A549 (cell line): ENCODE measurements at regions not wholly inside any gene's neighbourhood (a gene's known extent, or its start where the extent isn't known, plus 50 kb on each side); places are given as distances from the start of the nearest gene placed in this dataset.

Experiments used
- ATAC-seq, 2 experiments: fragments of 200-7000 bp in 1 of 2; fragments of >200 bp in 1 of 2; cut with Nextera tagmentation in 1 of 2; cut with Tn5 transposase in 1 of 2; 3 replicates each; pipeline versions ENCODE4 v1.8.0 to v1.9.1; 2018 to 2020; ENCODE audit warnings: mild to moderate bottlenecking in 1 of 2, moderate library complexity in 1 of 2
- CTCF ChIA-PET: fragments of 300-600 bp; sonication (Branson Sonifier 250); formaldehyde crosslinking; extraction: SDS; loops from one replicate; lab custom pipeline; 2021; ENCODE audit warnings: antibody characterized with exemption, inconsistent platforms; lab: Yijun Ruan, JAX
- POLR2A ChIA-PET: fragments of 350-600 bp; formaldehyde crosslinking; extraction: SDS; loops from one replicate; lab custom pipeline; 2021; ENCODE audit warnings: antibody characterized with exemption, inconsistent platforms; lab: Yijun Ruan, JAX
- DNase-seq, 2 experiments: peaks; one replicate each; pipeline versions ENCODE4 v3.0.0 to v3.0.0-alpha.2; 2011 to 2016; ENCODE audit warnings: low read depth in 1 of 2, low spot score in 1 of 2
- FAIRE-seq: peaks from 2 replicates; lab custom pipeline; 2011; peaks lifted over from hg19 to GRCh38; lab: Jason Lieb, UNC
- H3K27ac ChIP-seq, 2 experiments: fragments of >200 bp; sonication (Bioruptor Twin); formaldehyde crosslinking; 3 replicates each; pipeline ENCODE4 v1.5.1; 2016 to 2017
- H3K4me1 ChIP-seq: fragments of >200 bp; sonication (Bioruptor Twin); formaldehyde crosslinking; 3 replicates; pipeline ENCODE4 v1.6.1; 2016
- H3K4me2 ChIP-seq: fragments of >200 bp; sonication (Bioruptor Twin); formaldehyde crosslinking; 3 replicates; pipeline ENCODE4 v1.6.1; 2016
- H3K4me3 ChIP-seq: fragments of >200 bp; sonication (Bioruptor Twin); formaldehyde crosslinking; 3 replicates; pipeline ENCODE4 v1.5.1; 2016
- H3K9me3 ChIP-seq: fragments of >200 bp; sonication (Bioruptor Twin); formaldehyde crosslinking; 3 replicates; pipeline ENCODE4 v1.6.1; 2016
- CBX8 ChIP-seq: fragments of 200-600 bp; sonication (generic); IDR thresholded peaks from 2 replicates; pipeline ENCODE4 v1.6.1; 2016
- CHD2 ChIP-seq: fragments of 150-350 bp; IDR thresholded peaks from 2 replicates; pipeline ENCODE4 v1.6.1; 2014; ENCODE audit warnings: low read length; ENCODE audit not compliant: partially characterized antibody
- CHD4 ChIP-seq: fragments of 200-600 bp; sonication (generic); IDR thresholded peaks from 2 replicates; pipeline ENCODE4 v1.6.1; 2016; ENCODE audit warnings: antibody characterized with exemption, mild to moderate bottlenecking, borderline replicate concordance
- EHF ChIP-seq: fragments of 250-450 bp; sonication (Bioruptor Pico); IDR thresholded peaks from 2 replicates; pipeline ENCODE4 v1.5.0; 2020; ENCODE audit warnings: mild to moderate bottlenecking
- EHMT2 ChIP-seq: fragments of 200-600 bp; sonication (generic); IDR thresholded peaks from 2 replicates; pipeline ENCODE4 v1.6.1; 2016; ENCODE audit warnings: antibody characterized with exemption, low read depth, mild to moderate bottlenecking, moderate library complexity
- EP300 ChIP-seq, 2 experiments: fragments of >200 bp; sonication (Bioruptor Twin); formaldehyde crosslinking; IDR thresholded peaks; 2 replicates in 1 of 2; 3 replicates in 1 of 2; pipeline ENCODE4 v1.6.1; 2016 to 2017
- ESRRA ChIP-seq: fragments of 150-350 bp; IDR thresholded peaks from 2 replicates; pipeline ENCODE4 v1.6.1; 2014; ENCODE audit warnings: mild to moderate bottlenecking, low read length, borderline replicate concordance
- FOSB ChIP-seq: fragments of 250-450 bp; sonication (Bioruptor Pico); IDR thresholded peaks from 2 replicates; pipeline ENCODE4 v1.5.0; 2020; ENCODE audit warnings: mild to moderate bottlenecking, moderate library complexity
- FOSL2 ChIP-seq, 2 experiments: fragments of 450-650 bp in 1 of 2; fragments of >200 bp in 1 of 2; sonication (Bioruptor Twin) in 1 of 2; formaldehyde crosslinking; IDR thresholded peaks; 2 replicates each; pipeline versions ENCODE4 v1.5.0 to v1.6.1; 2016 to 2020; ENCODE audit warnings: mild to moderate bottlenecking in 1 of 2, moderate library complexity in 1 of 2
- FOXS1 ChIP-seq: fragments of 250-450 bp; sonication (Bioruptor Pico); IDR thresholded peaks from 2 replicates; pipeline ENCODE4 v1.5.0; 2020; ENCODE audit warnings: mild to moderate bottlenecking, moderate library complexity
- HEYL ChIP-seq: fragments of 250-450 bp; sonication (Bioruptor Pico); IDR thresholded peaks from 2 replicates; pipeline ENCODE4 v1.8.0; 2021; ENCODE audit warnings: mild to moderate bottlenecking, moderate library complexity
- HOXA7 ChIP-seq: fragments of 250-450 bp; sonication (Bioruptor Pico); IDR thresholded peaks from 2 replicates; pipeline ENCODE4 v1.5.0; 2020; ENCODE audit warnings: mild to moderate bottlenecking, moderate library complexity
- HOXB5 ChIP-seq: fragments of 250-450 bp; sonication (Bioruptor Pico); IDR thresholded peaks from 2 replicates; pipeline ENCODE4 v1.5.0; 2020; ENCODE audit warnings: mild to moderate bottlenecking, moderate library complexity
- JUN ChIP-seq, 2 experiments: fragments of >200 bp; sonication (Bioruptor Twin); formaldehyde crosslinking; IDR thresholded peaks; 2 replicates in 1 of 2; 3 replicates in 1 of 2; pipeline ENCODE4 v1.6.1; 2016 to 2017
- KDM1A ChIP-seq: fragments of 200-600 bp; sonication (generic); IDR thresholded peaks from 2 replicates; pipeline ENCODE4 v1.6.1; 2016; ENCODE audit warnings: low read depth, mild to moderate bottlenecking
- KDM5A ChIP-seq: fragments of 200-600 bp; sonication (generic); IDR thresholded peaks from 2 replicates; pipeline ENCODE4 v1.6.1; 2016; ENCODE audit warnings: antibody characterized with exemption, mild to moderate bottlenecking
- MAFK ChIP-seq: fragments of 450-650 bp; IDR thresholded peaks from 2 replicates; pipeline ENCODE4 v1.6.1; 2014; ENCODE audit not compliant: partially characterized antibody
- MYC ChIP-seq: IDR thresholded peaks from 2 replicates; pipeline ENCODE4 v1.6.1; 2012; ENCODE audit warnings: mild to moderate bottlenecking, inconsistent platforms, low read length, improper control_type of control experiment, borderline replicate concordance
- PHF8 ChIP-seq: fragments of 200-600 bp; sonication (generic); IDR thresholded peaks from 2 replicates; pipeline ENCODE4 v1.6.1; 2016; ENCODE audit warnings: low read depth, mild to moderate bottlenecking, antibody characterized with exemption, moderate library complexity, borderline replicate concordance
- POLR2A ChIP-seq: IDR thresholded peaks from 2 replicates; pipeline ENCODE4 v1.6.1; 2012; ENCODE audit warnings: mild to moderate bottlenecking, low read length
- POLR2AphosphoS2 ChIP-seq: conservative IDR thresholded peaks from 2 replicates; pipeline ENCODE4 v1.6.1; 2012; ENCODE audit warnings: low read length, improper control_type of control experiment, inconsistent platforms
- RCOR1 ChIP-seq: fragments of 150-350 bp; IDR thresholded peaks from 2 replicates; pipeline ENCODE4 v1.6.1; 2014; ENCODE audit warnings: antibody characterized with exemption, low read length, low read depth
- RFX5 ChIP-seq: fragments of 450-650 bp; IDR thresholded peaks from 2 replicates; pipeline ENCODE4 v1.7.1; 2014; ENCODE audit warnings: antibody characterized with exemption, mild to moderate bottlenecking, moderate library complexity
- RNF2 ChIP-seq: fragments of 200-600 bp; sonication (generic); IDR thresholded peaks from 2 replicates; pipeline ENCODE4 v1.6.1; 2016; ENCODE audit warnings: low read depth, mild to moderate bottlenecking, antibody characterized with exemption, moderate library complexity, borderline replicate concordance
- SMC3 ChIP-seq: fragments of >200 bp; sonication (Bioruptor Twin); formaldehyde crosslinking; IDR thresholded peaks from 3 replicates; pipeline ENCODE4 v1.6.1; 2018; ENCODE audit warnings: inconsistent platforms
- SREBF2 ChIP-seq: fragments of 450-650 bp; IDR thresholded peaks from 2 replicates; pipeline ENCODE4 v1.6.1; 2014; ENCODE audit warnings: mild to moderate bottlenecking, moderate library complexity
- ZFP36 ChIP-seq: fragments of 450-650 bp; IDR thresholded peaks from 2 replicates; pipeline ENCODE4 v1.6.1; 2014; ENCODE audit warnings: borderline replicate concordance; ENCODE audit not compliant: partially characterized antibody
- ZSCAN20 ChIP-seq: fragments of 250-450 bp; sonication (Bioruptor Pico); IDR thresholded peaks from 2 replicates; pipeline ENCODE4 v1.8.0; 2022; ENCODE audit warnings: mild to moderate bottlenecking, moderate library complexity
- WGBS: methylation state at CpG from one replicate; pipeline ENCODE4 v1.1.6; 2017; ENCODE audit errors: missing lambda C conversion rate; 5-methylcytosine and 5-hydroxymethylcytosine counted together
- TF ChIP-seq, protein P1 (sequence below): fragments of 250-450 bp; sonication (Bioruptor Pico); IDR thresholded peaks from 2 replicates; pipeline ENCODE4 v1.5.0; 2020; ENCODE audit warnings: low read depth, mild to moderate bottlenecking, moderate library complexity
- TF ChIP-seq, protein P2 (sequence below): fragments of >200 bp; sonication (Bioruptor Twin); formaldehyde crosslinking; IDR thresholded peaks from 2 replicates; pipeline ENCODE4 v1.6.1; 2016
- TF ChIP-seq, protein P3 (sequence below): IDR thresholded peaks from 2 replicates; pipeline ENCODE4 v1.6.1; 2012

DNA sequence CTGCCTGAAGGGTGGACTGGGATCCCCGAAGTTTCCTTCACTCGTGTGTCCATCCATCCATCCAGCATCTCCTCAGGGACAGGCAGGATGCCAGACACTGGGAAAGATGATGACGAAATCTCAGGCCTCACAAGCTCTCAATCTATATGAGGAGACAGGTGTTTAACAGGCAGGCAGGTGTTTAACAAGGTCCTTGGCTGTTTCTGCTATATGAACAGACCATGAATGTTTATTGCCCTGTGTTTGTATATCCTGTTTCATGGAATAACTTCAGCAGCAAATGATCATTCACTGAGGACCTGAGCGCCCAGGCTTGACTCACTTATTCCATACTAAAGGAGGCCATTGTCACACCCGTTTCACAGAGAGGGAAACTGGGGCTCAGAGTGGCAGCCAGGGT lies 685.8 kb upstream of the HS6ST1 start:
- Histone ChIP-seq H3K4me3 (no peak overlapping the region), H3K9me3 (no peaks in the 10 kb centered on the region), H3K4me1 (no peaks in the 10 kb centered on the region), H3K27ac (no peak overlapping the region), H3K4me2 (no peak overlapping the region)
- DNase-seq = no peak
- ATAC-seq = no peak
- no peak for FAIRE-seq
- CTCF ChIA-PET = no interaction called here
- 4% methylated on average over 5 of the region's 5 CpGs for WGBS
- TF ChIP-seq MAFK (no peak), RCOR1 (no peak), HEYL (CRISPR knock-in tag) (no peak), HOXA7 (CRISPR knock-in tag) (no peak), CBX8 (no peak), CHD4 (no peak), RNF2 (no peak), SMC3 (no peak), JUN (IDR thresholded peaks at IDR 0.05) (no peak), POLR2AphosphoS2 (no peak), SREBF2 (no peak), FOXS1 (no peak)
- TF ChIP-seq, protein P1, sequence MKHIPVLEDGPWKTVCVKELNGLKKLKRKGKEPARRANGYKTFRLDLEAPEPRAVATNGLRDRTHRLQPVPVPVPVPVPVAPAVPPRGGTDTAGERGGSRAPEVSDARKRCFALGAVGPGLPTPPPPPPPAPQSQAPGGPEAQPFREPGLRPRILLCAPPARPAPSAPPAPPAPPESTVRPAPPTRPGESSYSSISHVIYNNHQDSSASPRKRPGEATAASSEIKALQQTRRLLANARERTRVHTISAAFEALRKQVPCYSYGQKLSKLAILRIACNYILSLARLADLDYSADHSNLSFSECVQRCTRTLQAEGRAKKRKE (CRISPR knock-in tag) = no peak
- TF ChIP-seq, protein P2, sequence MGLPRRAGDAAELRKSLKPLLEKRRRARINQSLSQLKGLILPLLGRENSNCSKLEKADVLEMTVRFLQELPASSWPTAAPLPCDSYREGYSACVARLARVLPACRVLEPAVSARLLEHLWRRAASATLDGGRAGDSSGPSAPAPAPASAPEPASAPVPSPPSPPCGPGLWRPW = no peak
- POLR2A ChIA-PET = no interaction called here

DNA sequence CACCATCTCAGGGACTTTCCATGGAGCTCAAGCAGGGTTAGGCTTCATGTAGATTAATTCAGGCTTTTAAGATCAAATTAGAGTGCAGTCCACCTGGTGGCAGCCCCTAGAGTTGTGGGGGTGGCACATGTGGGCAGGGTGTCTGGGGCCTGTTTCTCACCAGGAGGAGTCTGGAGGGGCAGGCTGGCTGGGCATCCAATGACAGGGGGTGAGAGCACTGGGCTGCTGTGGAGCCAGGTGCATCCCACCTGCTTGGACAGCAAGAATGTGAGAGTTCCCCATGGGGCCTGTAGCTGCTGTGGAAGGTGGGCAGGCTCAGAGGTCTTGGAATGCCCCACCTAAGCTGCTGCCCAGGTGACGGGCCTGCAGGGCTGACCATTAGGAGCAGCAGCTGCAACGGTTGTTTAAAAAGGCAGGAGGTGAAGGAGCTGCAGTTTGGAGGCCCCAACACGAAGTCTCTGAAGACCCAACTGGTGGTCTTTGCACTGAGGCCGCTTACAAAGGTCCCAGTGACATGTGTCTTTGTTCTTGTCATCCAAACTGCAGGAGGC lies 686.3 kb upstream of the HS6ST1 start:
- no peaks in the 10 kb centered on the region for H3K4me1 ChIP-seq
- ATAC-seq (no peak), DNase-seq (no peak), FAIRE-seq (no peak)
- 0% methylated on average over 3 of the region's 4 CpGs for WGBS
- H3K4me3 ChIP-seq = no peak overlapping the region
- POLR2A ChIA-PET = no interaction called here
- CTCF ChIA-PET = no interaction called here
- no peak overlapping the region for H3K27ac ChIP-seq
- no peak overlapping the region for H3K4me2 ChIP-seq
- TF ChIP-seq, protein P1 (CRISPR knock-in tag) = no peak
- TF ChIP-seq FOXS1 (no peak), EHF (CRISPR knock-in tag) (no peak), POLR2A (no peak), FOSL2 (IDR thresholded peaks at IDR 0.05) (no peak), FOSL2 (CRISPR knock-in tag; IDR thresholded peaks at IDR 0.05) (no peak), FOSB (CRISPR knock-in tag) (no peak), KDM5A (no peak), RCOR1 (no peak)
- TF ChIP-seq, protein P3, sequence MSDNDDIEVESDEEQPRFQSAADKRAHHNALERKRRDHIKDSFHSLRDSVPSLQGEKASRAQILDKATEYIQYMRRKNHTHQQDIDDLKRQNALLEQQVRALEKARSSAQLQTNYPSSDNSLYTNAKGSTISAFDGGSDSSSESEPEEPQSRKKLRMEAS = no peak
- no peaks in the 10 kb centered on the region for H3K9me3 ChIP-seq

DNA sequence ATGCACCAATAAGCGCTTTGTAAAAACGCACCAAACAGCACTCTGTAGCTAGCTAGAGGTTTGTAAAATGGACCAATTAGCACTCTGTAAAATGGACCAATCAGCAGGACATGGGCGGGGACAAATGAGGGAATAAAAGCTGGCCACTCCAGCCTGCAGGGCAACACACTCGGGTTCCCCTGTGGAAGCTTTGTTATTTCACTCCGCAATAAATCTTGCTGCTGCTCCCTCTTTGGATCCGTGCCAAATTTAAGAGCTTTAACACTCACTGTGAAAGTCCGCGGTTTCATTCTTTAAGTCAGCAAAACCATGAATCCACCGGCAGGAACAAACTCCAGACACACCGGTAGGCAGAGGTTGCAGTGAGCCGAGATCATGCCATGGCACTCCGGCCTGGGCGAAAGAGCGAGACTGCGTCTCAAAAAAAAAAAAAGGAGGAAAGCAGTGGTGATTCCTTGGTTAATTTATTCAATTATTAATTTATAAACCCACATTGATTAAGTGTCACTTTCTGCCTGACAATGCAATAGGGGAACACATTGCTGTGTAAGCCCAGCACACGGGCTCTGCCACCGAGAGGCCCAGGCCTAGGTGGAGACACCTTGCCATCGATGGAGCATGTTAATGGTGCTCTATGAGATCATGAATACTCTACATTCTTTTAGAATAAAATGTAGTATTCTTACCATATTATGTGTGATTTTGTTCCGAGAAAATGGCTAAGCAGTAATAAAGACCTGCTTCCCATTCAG lies 687.6 kb upstream of the HS6ST1 start:
- ChIA-PET POLR2A (no interaction called here), CTCF (no interaction called here)
- 46% methylated on average over 19 of the region's 19 CpGs for WGBS
- DNase-seq (no peak), FAIRE-seq (no peak), ATAC-seq (no peak)
- H3K9me3 ChIP-seq = no peaks in the 10 kb centered on the region
- no peaks in the 10 kb centered on the region for H3K4me1 ChIP-seq
- no peak overlapping the region for H3K4me3 ChIP-seq
- H3K4me2 ChIP-seq = no peak overlapping the region
- no peak overlapping the region for H3K27ac ChIP-seq
- TF ChIP-seq ESRRA (no peak), FOXS1 (no peak), CHD2 (no peak), KDM1A (no peak), ZFP36 (no peak), ZSCAN20 (no peak), PHF8 (no peak), HOXB5 (no peak), MYC (no peak), RFX5 (no peak), EHMT2 (no peak), EP300 (IDR thresholded peaks at IDR 0.05) (no peak), SMC3 (no peak), POLR2A (no peak)
